SK-MEL-5 (cell line): ENCODE measurements at regions not wholly inside any gene's neighbourhood (a gene's known extent, or its start where the extent isn't known, plus 50 kb on each side); places are given as distances from the start of the nearest gene placed in this dataset.

Experiments
- DNase-seq: peaks from one replicate; pipeline ENCODE4 v3.0.0-alpha.2; 2016; ENCODE audit warnings: low read depth, low spot score
- in situ Hi-C: cut with HindIII; loops from 2 replicates; pipeline ENCODE4 v1.10.0; 2016; ENCODE audit warnings: low sequenced_read_pairs, high pct_unique_total_duplicates, low pct_unique_long_range_greater_than_20kb
- small RNA-seq, 2 experiments: library from RNA; depleted of rRNA; stranded (forward); fragments of <200 nt; gene quantifications; one replicate each; pipeline ENCODE3, GENCODE V24; 2014

DNA sequence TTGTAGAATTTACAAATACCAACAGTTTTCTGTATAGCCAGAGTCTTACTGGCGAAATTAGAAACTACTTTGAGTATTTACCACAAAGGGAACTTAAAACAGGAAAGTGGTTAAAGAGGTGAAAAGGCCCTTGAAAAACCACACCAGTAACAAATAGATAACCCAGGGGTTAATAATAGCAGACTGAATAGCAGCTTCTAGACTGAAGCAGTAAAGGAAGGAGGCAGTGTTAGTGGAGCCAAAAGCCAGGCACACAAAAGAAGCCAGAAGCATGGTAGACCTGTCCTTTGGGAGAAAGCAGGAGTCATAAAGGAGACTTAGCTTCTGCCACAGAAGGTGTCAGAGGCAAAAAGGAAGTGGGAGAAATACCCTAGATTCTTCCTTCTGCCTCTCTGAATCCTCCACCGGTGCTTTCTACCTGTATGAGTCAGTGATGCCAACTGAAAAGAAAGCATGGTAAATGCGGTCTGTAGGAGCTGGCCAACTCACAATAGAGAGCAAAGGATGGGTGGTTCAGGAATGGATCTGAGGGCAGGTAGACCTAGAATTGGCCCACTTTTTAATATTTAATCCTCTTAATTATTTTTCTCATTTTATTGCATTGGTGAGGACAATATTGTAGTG lies 97.3 kb downstream of the ARL6IP6 start:
- DNase-seq = no peak
- in situ Hi-C loops = no loop called here

DNA sequence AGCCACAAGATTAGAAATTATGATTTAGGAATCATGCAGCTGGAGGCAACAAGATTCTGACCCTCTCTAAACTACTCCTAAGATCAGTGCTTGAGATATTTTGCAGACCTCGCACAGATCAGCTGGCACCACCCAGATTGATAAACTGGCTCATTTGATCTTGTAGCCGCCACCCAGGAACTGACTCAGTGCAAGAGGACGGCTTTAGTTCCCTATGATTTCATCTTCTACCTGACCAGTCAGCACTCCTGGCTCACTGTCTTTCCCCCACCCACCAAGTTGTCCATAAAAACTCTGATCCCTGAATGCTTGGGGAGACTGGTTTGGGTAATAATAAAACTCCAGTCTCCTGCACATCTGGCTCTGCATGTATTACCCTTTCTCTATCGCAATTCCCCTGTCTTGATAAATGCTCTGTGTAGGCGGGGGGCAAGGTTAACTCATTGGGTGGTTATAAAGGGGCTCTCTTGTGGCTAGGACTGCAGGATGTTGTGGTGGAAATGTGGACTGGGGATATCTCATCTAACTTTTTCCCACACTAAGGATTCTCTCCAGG lies 96.1 kb downstream of the ARL6IP6 start:
- in situ Hi-C loops = no loop called here
- no peak for DNase-seq

DNA sequence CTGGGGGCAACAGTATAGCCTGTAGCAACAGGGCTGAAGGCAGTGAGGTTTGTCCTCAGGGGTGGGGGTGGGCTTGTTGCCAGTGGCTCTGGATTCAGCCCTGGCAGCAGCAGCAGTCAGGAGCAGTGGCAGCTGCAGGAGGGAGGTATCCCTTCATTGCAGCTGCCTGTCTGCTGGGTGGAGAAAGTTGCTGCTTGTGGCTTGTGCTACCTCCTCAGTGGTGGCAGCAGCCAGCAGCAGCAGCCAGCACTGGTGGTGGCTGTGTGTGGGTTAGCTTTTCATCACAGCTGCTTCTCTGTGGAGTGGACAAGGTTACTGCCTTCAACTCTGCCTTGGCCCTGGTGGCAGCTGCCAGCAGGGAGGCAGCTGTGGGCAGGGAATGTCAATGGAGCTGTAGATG lies 94.9 kb downstream of the ARL6IP6 start:
- in situ Hi-C loops = no loop called here

More for the DNA sequence above, 94.9 kb downstream of the ARL6IP6 start:
- no peak for DNase-seq

Small RNA genes lying in the stretch of these regions (small RNA-seq; reads per million reads assigned to genes)
- 0 reads per million in 2 experiments for gene AC009969.1
- gene AC079150.2 = 0 reads per million in 2 experiments
